T-helper 2 cell treated with Interferon-gamma antibody and Interleukin-4, amounts not matched to agents 100 ng/mL and 5 ng/mL, for 36 hours (primary cell): ENCODE measurements at regions not wholly inside any gene's neighbourhood (a gene's known extent, or its start where the extent isn't known, plus 50 kb on each side); places are given as distances from the start of the nearest gene placed in this dataset.

Source experiments
- intact Hi-C: fragments of 100-400 bp; cut with micrococcal nuclease; formaldehyde crosslinking; loops from one replicate; pipeline ENCODE4 v1.15.1; 2023

DNA sequence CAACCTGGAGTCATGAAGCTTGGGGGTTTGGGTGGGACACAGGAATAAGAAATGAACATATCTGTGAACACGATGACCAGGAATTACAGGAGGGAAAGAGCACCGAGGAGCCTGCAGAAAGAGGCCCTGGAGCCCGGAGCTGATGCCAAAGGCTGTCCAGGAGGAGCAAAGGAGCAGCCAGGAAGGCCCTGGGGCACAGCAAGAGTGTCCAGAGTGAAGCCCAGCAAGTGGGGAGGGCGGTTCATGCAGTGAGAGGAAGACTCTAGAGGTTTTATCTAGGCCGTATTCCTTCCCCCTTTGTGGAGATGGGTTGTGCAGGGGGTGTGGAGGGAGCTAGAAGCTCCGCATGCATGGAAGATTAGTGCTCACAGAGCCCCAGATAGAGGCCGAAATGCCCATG lies 318.4 kb downstream of the GADD45G start:
- intact Hi-C loops: no loop called here

DNA sequence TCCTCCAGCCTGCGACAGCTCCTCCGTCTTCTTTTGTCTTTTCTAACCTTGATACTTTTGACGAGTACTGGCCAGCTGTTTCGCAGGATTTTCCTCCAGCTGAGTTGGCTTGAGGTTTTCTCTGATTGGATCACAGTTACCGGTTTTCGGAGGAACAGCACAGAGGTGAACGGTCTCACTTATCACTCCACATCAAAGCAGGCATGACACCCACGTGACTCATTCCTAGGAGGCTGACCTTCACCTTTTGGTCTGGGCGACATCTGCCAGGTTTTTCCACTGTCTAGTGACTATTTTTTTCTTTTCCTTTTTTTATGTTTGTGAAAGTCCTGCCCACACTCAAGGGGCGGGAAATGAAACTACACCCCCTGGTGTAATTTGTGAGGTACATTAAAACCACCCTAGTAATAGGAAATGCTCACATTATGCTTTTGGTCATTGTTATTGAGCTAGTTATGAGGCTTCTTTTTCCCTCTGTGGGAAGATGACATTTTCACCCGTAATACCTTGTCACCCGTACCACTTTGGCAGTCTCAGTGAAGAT lies 319.2 kb downstream of the GADD45G start:
- intact Hi-C loops: loop anchor here (1.0 kb wide), 1 partner anchor 321 kb away; no protein-coding TSS in a partner anchor

DNA sequence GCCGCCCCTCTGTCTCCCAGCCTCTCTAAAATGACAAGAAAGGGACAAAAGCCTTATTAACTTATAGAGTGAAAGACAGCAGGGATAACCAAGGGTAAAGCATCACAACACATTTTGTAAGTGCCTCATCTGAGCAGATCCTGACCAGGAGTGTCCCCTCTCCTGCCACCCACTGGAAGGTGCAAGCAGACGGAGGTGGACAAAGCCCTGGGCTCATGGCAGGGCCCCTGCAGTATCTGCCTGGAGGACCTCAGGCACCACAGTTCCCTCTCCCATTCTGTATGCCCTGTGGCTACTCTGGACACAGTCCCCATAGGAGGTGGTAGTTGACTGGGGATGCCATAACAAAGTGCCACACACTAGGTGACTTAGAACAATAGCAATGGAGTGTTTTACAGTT lies 319.8 kb downstream of the GADD45G start:
- intact Hi-C loops: loop anchor here (1.0 kb wide), 1 partner anchor 321 kb away; no protein-coding TSS in a partner anchor

DNA sequence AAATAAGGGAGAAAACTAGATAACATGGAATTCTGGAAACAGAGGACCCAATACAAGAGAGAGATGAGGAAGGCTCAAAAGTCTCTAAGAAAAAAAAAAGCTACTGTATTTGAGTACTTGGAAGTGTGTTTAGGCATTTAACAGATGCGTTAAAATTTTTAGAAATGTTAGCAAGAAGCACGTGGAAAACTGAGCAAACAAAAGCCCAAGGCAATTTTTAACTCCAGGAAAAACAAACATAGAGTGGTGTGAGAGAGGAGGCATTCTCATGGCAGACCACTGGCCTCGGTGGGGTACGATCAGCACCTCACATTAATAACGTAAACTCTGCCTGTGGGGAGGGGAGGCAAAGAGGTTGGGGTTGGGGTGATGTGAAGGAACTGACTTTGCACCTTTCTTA lies 321.4 kb downstream of the GADD45G start:
- intact Hi-C loops: no loop called here

DNA sequence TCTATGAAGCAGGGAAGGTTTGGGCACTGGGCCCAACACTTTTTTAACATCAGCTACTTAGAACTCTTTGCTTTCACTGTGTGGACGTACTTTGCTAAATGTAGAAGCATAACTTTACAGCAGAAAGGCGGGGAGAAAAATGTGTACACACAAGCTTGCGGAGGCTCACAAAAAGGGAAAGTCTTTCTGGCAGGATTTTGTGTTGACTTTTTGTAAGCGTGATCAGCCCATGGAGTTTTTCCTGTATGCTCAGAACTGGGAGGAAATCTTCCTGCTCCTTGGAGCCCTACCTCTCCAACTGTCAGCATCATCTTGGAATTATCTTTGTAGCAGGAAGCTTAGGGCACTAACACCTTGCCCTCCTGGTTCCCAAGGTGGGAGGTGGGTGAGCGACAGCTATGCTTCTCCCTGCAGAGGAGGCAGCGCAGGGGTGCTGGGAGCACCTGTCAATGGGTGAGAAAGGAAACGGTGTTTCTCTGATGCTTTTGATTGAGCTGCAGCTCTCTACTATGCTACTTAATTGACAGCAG lies 321.9 kb downstream of the GADD45G start:
- intact Hi-C loops: no loop called here

DNA sequence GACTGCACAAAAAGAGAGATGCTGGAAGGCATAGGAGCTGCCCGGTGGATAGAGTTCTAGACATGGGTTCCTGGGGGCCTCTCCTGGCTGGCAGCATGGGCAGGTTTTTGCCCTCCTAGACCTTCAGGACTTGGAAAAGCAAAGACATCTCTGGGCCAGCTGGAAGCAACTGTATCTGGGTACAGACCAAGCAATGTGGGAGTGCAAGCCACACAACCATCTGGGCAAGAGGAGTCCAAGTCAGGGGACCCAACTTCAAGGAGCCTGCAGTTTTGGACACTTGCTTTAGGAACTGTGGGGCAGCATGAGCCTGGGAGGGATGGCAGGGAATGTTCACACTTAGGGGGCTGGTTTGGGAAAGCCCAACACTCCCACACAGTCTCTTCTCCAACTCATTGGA lies 323.3 kb downstream of the GADD45G start:
- intact Hi-C loops: no loop called here

DNA sequence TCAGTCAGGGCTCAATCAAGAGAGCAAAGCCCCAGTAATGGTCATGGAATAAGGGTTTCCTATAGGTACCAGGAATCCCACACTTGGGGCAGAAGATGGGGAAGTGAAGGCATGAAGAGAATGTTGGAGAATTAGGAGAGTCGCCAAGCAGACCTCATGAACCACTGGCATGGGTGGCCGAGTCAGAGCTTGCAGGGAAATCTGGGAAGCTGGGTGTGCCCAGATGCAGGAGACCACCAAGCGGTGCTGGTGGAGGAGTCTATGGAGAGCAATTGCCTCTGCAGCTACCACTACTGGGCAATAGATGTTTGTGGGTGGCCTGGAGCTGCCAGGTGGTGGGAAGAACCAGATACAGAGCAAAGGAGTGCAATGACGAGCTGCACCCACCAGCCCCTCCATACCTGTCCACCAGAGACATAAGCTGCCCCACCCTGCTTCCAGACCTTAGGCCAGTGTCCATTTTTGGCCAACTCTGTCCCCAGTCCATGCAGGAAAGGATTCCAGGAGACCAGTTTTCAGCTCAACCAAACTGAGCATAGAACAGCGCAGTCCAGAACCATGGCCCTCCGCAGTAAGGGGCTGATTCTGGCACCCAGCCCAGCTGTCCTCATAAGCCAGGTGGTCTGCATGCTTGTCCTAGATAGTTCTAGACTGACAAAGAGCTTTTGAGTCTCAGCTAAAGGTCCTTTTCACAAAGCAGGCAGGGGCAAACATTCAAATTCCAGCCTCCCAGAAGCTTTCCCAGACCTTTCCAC lies 323.9 kb downstream of the GADD45G start:
- intact Hi-C loops: no loop called here

DNA sequence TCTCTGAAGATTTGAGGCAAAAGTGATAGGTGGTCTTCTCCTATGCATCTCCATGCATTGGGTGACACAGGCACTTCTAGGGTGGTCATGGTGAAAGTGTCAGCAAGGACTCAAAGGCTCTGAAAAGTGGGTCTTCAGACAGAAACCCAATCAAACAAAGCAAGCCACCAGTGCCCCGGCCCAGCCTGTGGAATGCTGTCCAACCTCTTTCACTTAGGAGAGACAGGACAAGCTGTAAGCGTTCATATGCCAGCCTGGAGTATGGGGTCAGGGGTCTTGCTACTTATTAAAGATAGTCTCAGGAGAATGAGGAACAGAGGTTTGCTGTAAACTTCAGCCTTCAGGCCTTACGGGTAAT lies 324.5 kb downstream of the GADD45G start:
- intact Hi-C loops: no loop called here

DNA sequence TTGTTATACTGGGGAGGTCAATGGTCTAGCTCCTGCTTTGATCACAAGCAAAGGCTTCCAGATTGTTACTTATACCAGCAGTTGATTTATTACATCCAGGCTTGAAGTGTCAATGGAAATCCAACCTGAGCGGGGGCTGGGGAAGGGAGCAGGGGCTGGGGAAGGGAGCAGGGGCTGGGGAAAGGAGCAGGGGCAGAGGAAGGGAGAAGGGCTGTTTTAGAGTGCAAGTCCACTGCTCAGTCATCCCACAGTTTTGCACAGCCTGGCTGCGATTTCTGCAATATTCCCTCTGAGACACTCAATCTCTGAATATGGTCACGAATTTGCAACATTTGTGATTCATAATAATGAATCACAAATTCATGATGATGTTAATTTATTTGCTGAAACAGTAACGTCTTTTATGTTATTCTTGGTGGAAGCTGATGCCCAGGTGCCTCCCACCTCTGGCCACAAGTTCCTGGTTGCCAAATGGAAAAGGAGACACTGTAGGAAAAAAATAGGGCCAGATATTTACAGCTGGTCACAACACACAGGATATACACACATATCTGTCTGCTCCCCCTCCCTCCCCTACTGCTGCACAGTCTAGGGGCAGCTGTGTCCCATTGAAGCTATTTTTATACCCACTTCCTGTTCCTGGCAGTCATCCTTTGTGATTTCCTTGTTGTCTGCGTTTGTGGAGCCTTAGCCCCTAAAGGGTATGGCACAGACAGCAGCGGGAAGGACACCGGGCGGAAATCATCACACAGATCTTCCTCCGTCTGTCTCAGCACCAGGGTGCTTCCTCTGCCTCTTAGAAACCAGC lies 325.1 kb downstream of the GADD45G start:
- intact Hi-C loops: no loop called here

DNA sequence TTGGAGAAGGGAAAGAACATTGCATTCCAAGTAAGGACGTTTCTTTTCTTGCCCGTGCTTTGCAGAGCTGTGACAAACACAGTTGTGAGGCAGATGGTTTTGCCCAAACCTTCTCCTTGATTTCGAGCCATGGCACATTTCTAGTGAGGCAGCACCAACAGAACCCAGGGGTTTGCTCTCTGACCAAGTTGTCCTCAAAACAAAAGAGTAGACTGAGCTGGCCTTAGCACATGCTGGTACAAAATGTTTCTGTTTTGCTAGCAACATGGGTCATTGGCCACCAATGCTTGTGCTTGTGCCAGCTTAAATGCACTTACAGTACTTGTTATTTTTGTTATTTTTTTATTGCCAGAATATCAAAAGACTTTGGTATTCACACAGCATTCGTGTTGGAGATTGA lies 328.8 kb downstream of the GADD45G start:
- intact Hi-C loops: no loop called here

DNA sequence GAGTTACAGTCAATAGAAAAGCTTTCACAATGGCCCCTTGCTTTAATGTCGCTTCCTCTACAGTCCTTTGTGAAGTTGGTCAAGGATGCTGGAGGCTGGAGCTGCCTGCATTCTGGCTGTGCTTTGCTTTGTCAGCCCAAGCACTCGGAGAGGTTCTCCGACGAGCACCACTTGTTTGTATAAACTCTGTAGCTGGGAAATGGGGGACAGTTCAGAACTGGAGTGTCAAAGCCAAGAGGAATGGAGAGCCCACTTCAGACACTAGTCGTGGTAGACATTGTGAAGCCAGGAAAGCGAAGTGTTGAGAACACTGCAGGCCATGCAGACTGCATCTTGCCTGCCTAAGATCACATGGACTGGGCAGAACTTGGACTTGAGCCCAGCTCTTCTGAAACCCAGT lies 330.3 kb downstream of the GADD45G start:
- intact Hi-C loops: no loop called here

DNA sequence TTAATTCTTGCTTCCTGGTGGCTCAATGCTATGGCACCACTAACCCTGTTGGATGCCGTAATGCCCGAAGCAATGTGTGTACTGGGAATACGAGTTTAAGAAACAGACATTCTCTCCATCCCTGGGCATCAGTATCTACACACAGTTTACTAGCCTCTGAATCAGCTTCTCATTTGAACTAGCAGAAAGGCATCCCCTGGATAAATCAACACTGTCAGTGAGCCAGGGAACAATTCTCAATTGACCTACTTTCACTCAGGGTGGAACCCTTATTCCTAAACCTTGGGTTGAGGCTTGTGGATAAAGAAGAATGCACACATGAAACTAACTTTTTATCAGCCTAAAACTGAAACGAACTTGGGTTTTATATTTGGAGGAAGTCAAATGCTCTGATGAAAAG lies 331.0 kb downstream of the GADD45G start:
- intact Hi-C loops: no loop called here

DNA sequence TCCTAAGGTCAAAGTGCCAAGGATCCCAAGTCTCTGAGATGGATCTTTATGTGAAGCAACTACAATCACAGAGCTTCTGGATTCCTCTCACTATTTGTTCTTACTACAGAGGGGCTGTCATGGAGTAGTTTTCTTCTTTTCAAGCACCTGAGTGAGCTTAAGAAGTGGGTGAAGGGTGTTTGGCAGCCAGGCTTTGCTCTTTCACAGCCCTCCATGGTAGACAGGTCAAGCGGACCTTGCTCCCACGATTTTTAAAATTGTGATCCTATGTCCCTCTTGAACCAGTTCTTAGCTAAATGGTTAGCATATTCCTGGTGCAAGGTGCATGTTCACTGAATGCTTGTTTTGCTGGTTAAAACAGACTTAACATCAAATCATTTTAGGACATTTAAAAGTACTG lies 332.2 kb downstream of the GADD45G start:
- intact Hi-C loops: no loop called here

DNA sequence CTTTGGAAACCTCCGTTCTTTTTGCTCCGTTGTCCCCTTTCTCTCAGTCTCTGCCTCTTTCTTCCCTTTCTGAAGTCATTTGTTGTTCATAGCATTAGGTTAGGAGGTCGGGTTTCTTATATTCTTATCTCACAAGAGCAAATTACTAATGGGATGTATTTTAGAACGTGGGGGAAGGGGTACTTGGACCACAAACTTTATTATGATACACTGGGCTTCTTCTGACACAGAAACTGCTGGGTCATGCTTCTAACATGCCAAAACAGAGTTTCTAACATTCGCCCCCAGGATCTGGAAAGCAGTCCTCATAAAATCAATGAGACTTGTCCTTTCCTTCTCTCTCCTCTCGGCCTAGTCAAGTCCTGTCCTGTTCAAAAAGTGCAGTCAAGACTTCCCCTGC lies 334.4 kb downstream of the GADD45G start:
- intact Hi-C loops: no loop called here

DNA sequence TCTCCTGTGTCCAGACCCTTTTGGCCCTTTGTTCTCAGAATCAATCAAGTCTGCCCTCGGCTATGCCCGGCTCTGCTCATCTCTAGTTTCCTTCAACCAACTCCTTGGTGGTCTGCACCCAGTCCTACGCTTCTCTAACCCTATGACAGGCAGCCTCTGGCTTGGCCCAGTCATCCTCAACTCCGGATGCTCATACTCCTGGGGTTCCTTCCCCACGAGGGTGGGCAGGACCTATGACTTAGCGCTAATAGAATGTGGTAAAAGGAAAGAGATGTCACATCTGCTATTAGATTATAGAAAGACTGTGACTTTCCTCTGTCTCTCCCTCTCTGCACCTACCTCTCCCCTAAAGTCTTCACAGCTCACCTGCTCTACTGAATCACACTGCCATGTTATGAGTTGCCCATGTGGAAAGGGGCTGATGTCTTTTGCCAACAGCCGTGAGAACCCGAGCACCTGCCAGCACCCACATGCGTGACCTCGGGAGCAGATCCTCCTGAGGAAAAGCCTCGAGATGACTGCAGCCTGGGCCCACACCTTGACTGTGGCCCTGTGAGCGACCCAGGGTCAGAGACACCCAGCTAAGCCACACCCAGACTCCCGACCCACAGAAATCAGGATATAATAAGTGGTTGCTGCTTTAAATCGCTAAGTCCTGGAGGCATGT lies 334.9 kb downstream of the GADD45G start:
- intact Hi-C loops: no loop called here

DNA sequence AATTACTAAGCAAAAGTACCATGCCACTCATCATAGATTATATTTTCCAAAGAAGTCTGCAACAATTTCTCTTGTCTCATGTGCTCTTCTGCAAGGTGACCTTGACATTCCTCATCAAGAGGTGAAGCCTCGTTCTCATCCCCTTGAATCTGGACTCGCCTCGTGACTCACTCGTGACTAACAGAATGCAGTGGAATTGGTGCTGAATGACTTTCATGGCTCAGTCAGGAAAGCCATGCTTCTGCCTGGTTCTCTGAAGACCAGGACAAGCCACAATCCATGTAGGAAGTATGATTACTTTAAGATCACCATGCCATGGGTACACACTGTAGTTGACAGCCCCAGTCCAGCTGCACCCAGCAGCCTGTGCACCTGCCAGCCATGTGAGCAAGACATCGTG lies 335.8 kb downstream of the GADD45G start:
- intact Hi-C loops: no loop called here

DNA sequence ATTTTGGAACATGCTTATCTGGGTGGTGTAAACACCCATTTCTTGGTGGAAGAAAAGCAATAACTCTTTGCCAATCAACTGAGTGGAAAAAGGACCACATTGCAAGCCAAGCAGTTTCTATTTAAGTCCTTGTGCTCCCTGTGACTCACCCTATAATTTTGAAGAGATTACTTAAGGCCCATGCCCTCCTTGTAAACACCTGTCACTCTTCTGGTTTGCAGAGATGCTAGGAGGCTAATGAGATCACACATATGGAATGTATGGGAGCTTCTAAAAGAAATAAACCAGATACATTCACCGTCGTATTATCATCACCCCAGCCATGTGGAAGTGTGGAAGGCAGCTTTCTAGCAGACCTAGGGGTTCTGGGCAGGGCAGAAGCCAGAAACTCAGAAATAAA lies 337.1 kb downstream of the GADD45G start:
- intact Hi-C loops: no loop called here

DNA sequence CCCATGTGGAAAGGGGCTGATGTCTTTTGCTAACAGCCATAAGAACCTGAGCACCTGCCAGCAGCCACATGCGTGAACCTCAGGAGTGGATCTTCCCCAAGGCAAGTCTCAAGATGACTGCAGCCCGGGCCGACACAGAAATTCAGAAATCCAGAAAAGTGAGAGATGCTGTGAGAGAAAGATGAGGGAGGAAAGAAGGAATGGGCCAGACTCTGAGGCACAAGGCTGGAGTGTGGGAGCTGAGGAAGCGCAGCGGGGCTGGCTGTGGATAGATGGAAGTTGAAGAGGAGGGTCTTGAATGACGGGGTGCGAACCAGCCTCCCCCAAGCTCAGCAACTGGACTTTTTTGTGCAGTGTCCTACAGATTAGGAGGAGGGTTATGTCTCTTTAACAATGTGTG lies 337.8 kb downstream of the GADD45G start:
- intact Hi-C loops: no loop called here

DNA sequence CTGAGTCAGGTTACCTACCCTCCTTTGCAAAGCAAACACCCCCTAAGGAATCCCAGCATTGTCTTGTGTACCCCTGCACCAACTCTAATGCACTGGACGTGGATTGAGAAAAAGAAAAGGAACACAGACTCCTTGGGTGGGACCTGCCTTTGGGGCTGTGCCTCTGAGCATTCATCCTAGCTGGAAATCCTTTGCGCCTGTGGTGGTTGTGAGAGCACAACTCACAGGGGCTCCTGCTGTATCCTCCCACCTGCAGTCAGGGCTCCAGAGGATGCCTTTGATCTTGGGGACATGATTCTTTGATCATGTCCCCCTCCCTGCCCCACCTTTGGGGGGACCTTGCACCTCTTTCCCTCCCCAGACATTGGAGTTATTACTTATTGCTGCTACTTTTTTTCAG lies 338.5 kb downstream of the GADD45G start:
- intact Hi-C loops: no loop called here

DNA sequence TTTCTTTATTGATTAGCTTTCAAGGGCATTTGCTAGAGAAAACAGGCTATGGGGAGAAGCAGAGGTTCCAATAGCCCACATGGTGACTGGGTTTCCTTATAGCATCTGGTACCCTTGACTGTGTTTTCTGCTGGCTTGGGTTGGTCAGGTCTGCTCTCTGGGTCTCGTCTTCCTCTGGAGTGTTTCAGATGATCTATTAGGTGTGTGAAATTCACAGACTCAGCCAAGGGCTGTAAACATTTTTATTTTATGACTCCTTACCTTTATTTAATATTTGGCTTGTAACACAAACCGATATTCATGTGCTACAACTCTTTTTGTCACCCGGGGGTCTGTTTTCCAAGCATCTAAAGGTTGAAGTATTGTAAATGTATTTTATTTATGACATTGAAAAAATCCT lies 338.9 kb downstream of the GADD45G start:
- intact Hi-C loops: no loop called here

DNA sequence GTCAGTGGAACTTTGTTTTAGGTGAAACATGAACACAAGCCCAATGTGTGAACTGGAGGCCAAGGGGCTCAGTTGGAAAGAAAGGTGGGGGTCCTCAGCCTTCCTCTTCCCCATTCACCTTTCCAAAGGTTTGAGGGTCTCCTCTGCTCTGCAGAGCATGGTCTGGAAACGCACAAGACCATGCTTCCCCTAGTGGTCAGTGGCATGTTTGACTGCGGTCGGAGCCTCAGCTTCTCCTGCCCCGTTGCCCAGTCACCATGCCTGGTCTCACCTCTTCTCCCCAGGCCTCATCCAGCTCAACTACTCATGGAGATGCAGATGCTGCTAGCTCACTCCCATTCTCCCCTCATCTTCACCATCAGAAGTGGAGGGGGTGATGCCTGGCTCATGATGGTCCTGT lies 340.3 kb downstream of the GADD45G start:
- intact Hi-C loops: no loop called here

DNA sequence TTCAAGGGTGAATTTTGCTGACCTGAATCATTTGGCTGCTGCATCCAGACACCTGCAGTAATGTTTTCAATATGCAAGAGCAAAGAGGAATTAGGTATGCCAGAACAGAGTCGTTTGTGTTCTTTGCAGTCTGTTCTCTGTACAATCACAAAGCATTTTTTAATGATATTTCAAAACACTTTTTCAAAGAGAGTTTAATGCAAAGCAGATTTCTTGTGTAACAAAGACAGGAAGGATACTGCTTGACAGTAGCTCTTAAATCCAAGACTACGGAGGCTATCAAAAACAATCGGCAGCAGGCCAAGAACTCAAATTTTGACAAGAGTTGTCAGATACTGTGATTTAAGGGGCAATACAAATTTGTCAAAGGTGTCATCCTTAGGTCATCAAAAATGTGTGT lies 341.9 kb downstream of the GADD45G start:
- intact Hi-C loops: no loop called here
